Activated naive CD4-positive, alpha-beta T cell treated with anti-CD3 and anti-CD28 coated beads for 36 hours (primary cell): ENCODE measurements at regions not wholly inside any gene's neighbourhood (a gene's known extent, or its start where the extent isn't known, plus 50 kb on each side); places are given as distances from the start of the nearest gene placed in this dataset.

Experiments used
- CTCF ChIA-PET: fragments of 350-600 bp; sonication (Branson Sonifier 250); formaldehyde crosslinking; loops from one replicate; lab custom pipeline; 2021; ENCODE audit warnings: antibody characterized with exemption; lab: Charles Lee
- DNase-seq: peaks from one replicate; pipeline ENCODE4 v3.0.0-alpha.2; 2020
- H3K27ac Mint-ChIP-seq: one replicate; pipeline ENCODE4 v1.8.0; 2021; ENCODE audit warnings: mild to moderate bottlenecking, mixed read lengths
- H3K27me3 Mint-ChIP-seq: one replicate; pipeline ENCODE4 v1.8.0; 2021; ENCODE audit warnings: low read depth, mixed read lengths
- H3K36me3 Mint-ChIP-seq: one replicate; pipeline ENCODE4 v1.8.0; 2021; ENCODE audit warnings: low read depth, mixed read lengths
- H3K4me1 Mint-ChIP-seq: one replicate; pipeline ENCODE4 v1.8.0; 2021; ENCODE audit warnings: low read depth, mixed read lengths
- H3K4me3 Mint-ChIP-seq: one replicate; pipeline ENCODE4 v1.8.0; 2021; ENCODE audit warnings: mild to moderate bottlenecking, moderate library complexity, mixed read lengths
- H3K9me3 Mint-ChIP-seq: one replicate; pipeline ENCODE4 v1.8.0; 2021; ENCODE audit warnings: mixed read lengths
- intact Hi-C: fragments of 100-400 bp; cut with micrococcal nuclease; formaldehyde crosslinking; loops from one replicate; pipeline ENCODE4 v1.15.1; 2023

DNA sequence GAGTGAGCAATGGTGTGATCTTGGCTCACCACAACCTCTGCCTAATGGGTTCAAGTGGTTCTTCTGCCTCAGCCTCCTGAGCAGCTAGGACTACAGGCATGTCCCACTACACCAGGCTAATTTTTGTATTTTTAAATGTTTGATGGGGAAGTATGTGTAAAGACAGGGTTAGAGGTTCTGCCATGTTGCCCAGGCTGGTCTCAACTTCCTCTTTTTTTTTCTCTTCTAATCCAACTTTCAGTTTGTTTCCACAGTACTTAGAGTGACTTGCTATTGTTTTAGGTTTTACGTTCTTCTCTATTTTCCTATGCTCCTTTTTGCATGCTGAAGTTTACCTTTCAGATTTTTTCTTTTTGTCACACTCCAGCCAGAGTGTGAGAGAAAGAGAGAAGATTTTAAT is 1433.0 kb downstream of the UQCRFS1 start:
- CTCF ChIA-PET: no interaction called here
- intact Hi-C loops: no loop called here
- no peak for DNase-seq
- Mint-ChIP-seq H3K27me3 (no peaks in the 10 kb centered on the region), H3K36me3 (peaks cover 63% of the 10 kb centered on the region), H3K9me3 (peaks cover 30% of the 10 kb centered on the region), H3K27ac (no peak overlapping the region), H3K4me1 (no peaks in the 10 kb centered on the region), H3K4me3 (no peak overlapping the region)

DNA sequence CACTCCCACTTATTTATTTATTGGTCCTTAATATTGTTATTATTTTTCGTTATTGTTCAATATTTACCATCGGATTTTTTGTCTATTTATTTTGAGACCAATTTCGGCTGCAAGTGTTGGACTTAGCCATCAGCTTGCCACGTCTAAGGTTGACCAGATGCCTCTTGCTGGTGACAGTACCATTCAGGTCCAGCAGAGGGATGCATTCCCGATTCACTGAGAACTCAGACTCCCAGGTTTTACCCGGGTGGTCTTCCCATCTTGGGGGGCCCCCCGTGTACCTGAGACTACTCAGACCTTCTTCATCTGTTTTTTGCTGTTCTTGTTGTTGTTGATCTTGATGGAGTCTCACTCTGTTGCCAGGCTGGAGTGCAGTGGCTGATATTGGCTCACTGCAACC is 1435.2 kb downstream of the UQCRFS1 start:
- CTCF ChIA-PET: no interaction called here

GRCh38 chr19:27777242-27777641 is 1435.7 kb downstream of the UQCRFS1 start:
- Mint-ChIP-seq H3K27me3 (no peaks in the 10 kb centered on the region), H3K27ac (no peak overlapping the region), H3K36me3 (peaks cover 73% of the 10 kb centered on the region), H3K9me3 (peaks cover 56% of the 10 kb centered on the region), H3K4me1 (no peaks in the 10 kb centered on the region), H3K4me3 (no peak overlapping the region)
- intact Hi-C loops: no loop called here
- no peak for DNase-seq
- CTCF ChIA-PET: no interaction called here

More for the DNA sequence above, 1435.2 kb downstream of the UQCRFS1 start:
- Mint-ChIP-seq H3K9me3 (peaks cover 51% of the 10 kb centered on the region), H3K4me1 (no peaks in the 10 kb centered on the region), H3K4me3 (no peak overlapping the region), H3K27ac (no peak overlapping the region), H3K36me3 (peaks cover 73% of the 10 kb centered on the region), H3K27me3 (no peaks in the 10 kb centered on the region)
- no peak for DNase-seq
- intact Hi-C loops: no loop called here

GRCh38 chr19:27776524-27776923 is 1436.4 kb downstream of the UQCRFS1 start:
- H3K4me1 Mint-ChIP-seq: no peaks in the 10 kb centered on the region
- H3K27ac Mint-ChIP-seq: no peak overlapping the region
- CTCF ChIA-PET: no interaction called here
- peaks cover 76% of the 10 kb centered on the region for H3K36me3 Mint-ChIP-seq
- DNase-seq: no peak
- peaks cover 63% of the 10 kb centered on the region for H3K9me3 Mint-ChIP-seq
- no peak overlapping the region for H3K4me3 Mint-ChIP-seq
- H3K27me3 Mint-ChIP-seq: no peaks in the 10 kb centered on the region
- intact Hi-C loops: no loop called here

DNA sequence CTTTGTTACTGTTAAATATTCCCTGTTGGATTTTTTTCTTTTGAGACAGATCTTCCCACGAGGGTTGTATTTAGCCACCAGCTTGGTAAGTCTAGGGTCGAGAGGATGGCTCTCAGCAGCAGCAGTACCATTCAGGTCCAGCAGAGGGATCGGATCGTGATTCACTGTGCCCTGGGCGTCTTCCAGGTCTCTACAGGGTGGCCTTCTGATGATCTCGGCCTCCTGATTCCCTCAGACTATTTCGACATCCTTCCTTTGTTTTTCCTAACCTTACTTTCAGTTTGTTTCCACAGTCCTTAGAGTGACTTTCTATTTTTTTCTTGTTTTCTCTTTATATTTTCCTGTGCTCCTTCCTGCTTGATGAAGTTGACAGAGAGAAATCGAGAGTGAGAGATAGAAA is 1436.9 kb downstream of the UQCRFS1 start:
- Mint-ChIP-seq H3K9me3 (peaks cover 68% of the 10 kb centered on the region), H3K4me1 (no peaks in the 10 kb centered on the region), H3K36me3 (peaks cover 74% of the 10 kb centered on the region), H3K4me3 (no peak overlapping the region), H3K27me3 (no peaks in the 10 kb centered on the region), H3K27ac (no peak overlapping the region)
- intact Hi-C loops: no loop called here
- CTCF ChIA-PET: no interaction called here
- DNase-seq: no peak

- no peak overlapping the region for H3K4me3 Mint-ChIP-seq
- H3K9me3 Mint-ChIP-seq: peaks cover 72% of the 10 kb centered on the region
- DNase-seq: no peak
- H3K36me3 Mint-ChIP-seq: peaks cover 72% of the 10 kb centered on the region
- H3K4me1 Mint-ChIP-seq: no peaks in the 10 kb centered on the region
- no peaks in the 10 kb centered on the region for H3K27me3 Mint-ChIP-seq
- intact Hi-C loops: no loop called here
- CTCF ChIA-PET: interaction anchor here (0.9 kb wide), 1 partner anchor 10 kb away, joined by 3 read pairs; no protein-coding TSS in a partner anchor
- no peak overlapping the region for H3K27ac Mint-ChIP-seq
Observed at GRCh38 chr19:27775395-27775794, 1437.6 kb downstream of the UQCRFS1 start.

- peak; percentile 12 for DNase-seq
- Mint-ChIP-seq H3K36me3 (peaks cover 72% of the 10 kb centered on the region), H3K4me3 (no peak overlapping the region), H3K27ac (no peak overlapping the region), H3K9me3 (peaks cover 78% of the 10 kb centered on the region), H3K27me3 (no peaks in the 10 kb centered on the region), H3K4me1 (no peaks in the 10 kb centered on the region)
- CTCF ChIA-PET: interaction anchor here (0.9 kb wide), 1 partner anchor 9 kb away, joined by 3 read pairs; no protein-coding TSS in a partner anchor
- intact Hi-C loops: no loop called here
Observed at GRCh38 chr19:27774827-27775226, 1438.1 kb downstream of the UQCRFS1 start.

- intact Hi-C loops: no loop called here
- Mint-ChIP-seq H3K36me3 (peaks cover 68% of the 10 kb centered on the region), H3K27ac (no peak overlapping the region), H3K27me3 (no peaks in the 10 kb centered on the region), H3K9me3 (peaks cover 81% of the 10 kb centered on the region), H3K4me3 (no peak overlapping the region), H3K4me1 (no peaks in the 10 kb centered on the region)
- CTCF ChIA-PET: no interaction called here
- no peak for DNase-seq
Observed at GRCh38 chr19:27774337-27774736, 1438.6 kb downstream of the UQCRFS1 start.

- Mint-ChIP-seq H3K36me3 (peaks cover 61% of the 10 kb centered on the region), H3K4me3 (no peak overlapping the region), H3K27ac (no peak overlapping the region), H3K4me1 (no peaks in the 10 kb centered on the region), H3K9me3 (peaks cover 82% of the 10 kb centered on the region), H3K27me3 (no peaks in the 10 kb centered on the region)
- intact Hi-C loops: no loop called here
- no peak for DNase-seq
- CTCF ChIA-PET: no interaction called here
Observed at GRCh38 chr19:27773318-27774094, 1439.4 kb downstream of the UQCRFS1 start.

GRCh38 chr19:27772059-27772458 is 1440.9 kb downstream of the UQCRFS1 start:
- peaks cover 89% of the 10 kb centered on the region for H3K9me3 Mint-ChIP-seq
- no peak for DNase-seq
- peaks cover 47% of the 10 kb centered on the region for H3K36me3 Mint-ChIP-seq
- CTCF ChIA-PET: no interaction called here
- intact Hi-C loops: no loop called here
- H3K27ac Mint-ChIP-seq: no peak overlapping the region
- H3K27me3 Mint-ChIP-seq: no peaks in the 10 kb centered on the region
- no peak overlapping the region for H3K4me3 Mint-ChIP-seq
- no peaks in the 10 kb centered on the region for H3K4me1 Mint-ChIP-seq

- no peak overlapping the region for H3K27ac Mint-ChIP-seq
- DNase-seq: no peak
- peaks cover 31% of the 10 kb centered on the region for H3K36me3 Mint-ChIP-seq
- CTCF ChIA-PET: no interaction called here
- H3K4me3 Mint-ChIP-seq: no peak overlapping the region
- intact Hi-C loops: no loop called here
- H3K9me3 Mint-ChIP-seq: peaks cover 96% of the 10 kb centered on the region
- H3K27me3 Mint-ChIP-seq: no peaks in the 10 kb centered on the region
- H3K4me1 Mint-ChIP-seq: no peaks in the 10 kb centered on the region
Observed at GRCh38 chr19:27770095-27770494, 1442.9 kb downstream of the UQCRFS1 start.

DNA sequence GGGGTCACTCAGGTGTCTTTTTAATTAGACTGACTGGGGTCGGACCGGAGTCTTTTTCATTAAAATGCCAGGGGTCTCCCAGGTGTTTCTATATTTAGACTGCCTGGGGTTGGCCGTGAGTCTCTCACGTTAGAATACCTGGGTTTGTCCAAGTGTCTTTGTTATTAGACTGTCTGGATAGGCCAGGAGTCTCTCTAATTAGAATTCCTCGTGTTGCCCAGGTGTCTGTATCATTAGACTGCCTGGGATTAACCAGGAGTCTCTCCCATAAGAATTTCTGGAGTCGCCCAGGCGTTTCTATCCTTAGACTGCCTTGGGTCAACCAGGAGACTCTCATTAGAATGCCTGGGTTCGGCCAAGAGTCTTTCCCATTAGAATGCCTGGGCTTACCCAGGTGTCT is 1445.7 kb downstream of the UQCRFS1 start:
- CTCF ChIA-PET: no interaction called here
- Mint-ChIP-seq H3K27ac (no peak overlapping the region), H3K4me3 (no peak overlapping the region), H3K27me3 (no peaks in the 10 kb centered on the region), H3K4me1 (no peaks in the 10 kb centered on the region), H3K36me3 (peaks cover 13% of the 10 kb centered on the region), H3K9me3 (peaks cover 92% of the 10 kb centered on the region)
- no peak for DNase-seq
- intact Hi-C loops: no loop called here
